ENCODE measurements at regions not wholly inside any gene's neighbourhood (a gene's known extent, or its start where the extent isn't known, plus 50 kb on each side); places are given as distances from the start of the nearest gene placed in this dataset.

DNA sequence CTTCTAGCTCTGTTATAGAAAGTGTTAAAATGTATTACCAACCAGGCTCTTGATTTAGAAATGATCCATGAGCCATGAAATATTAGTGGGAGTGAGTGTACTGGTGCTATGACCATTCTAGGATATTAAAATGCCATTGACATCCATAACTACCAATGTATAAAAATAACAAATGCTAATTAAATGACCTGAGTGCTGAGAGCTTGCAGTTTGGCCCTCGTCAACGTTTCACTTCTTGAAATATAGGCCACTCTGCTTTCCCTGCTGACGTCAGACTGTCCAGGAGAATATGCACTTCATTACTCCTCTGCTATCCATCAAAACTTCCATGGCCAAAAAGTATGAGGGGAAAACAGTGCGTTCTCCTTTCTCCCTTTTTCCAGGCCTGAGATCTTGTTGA is 563.1 kb downstream of the METTL15 start:
- TF ChIP-seq CTCF (IDR thresholded peaks at IDR 0.05) (no peak), GATA2 (CRISPR knock-in tag; IDR thresholded peaks at IDR 0.05) (no peak), MAX (IDR thresholded peaks at IDR 0.05; ENCODE audit: low read depth) (no peak), FOXJ3 (CRISPR knock-in tag; IDR thresholded peaks at IDR 0.05) (no peak), ELF1 (IDR thresholded peaks at IDR 0.05) (no peak), USF2 (IDR thresholded peaks at IDR 0.05; ENCODE audit: borderline replicate concordance, low read depth, low read length) (no peak), GABPA (IDR thresholded peaks at IDR 0.05; ENCODE audit: low read depth) (no peak)
